ENCODE measurements at regions not wholly inside any gene's neighbourhood (a gene's known extent, or its start where the extent isn't known, plus 50 kb on each side); places are given as distances from the start of the nearest gene placed in this dataset.

DNA sequence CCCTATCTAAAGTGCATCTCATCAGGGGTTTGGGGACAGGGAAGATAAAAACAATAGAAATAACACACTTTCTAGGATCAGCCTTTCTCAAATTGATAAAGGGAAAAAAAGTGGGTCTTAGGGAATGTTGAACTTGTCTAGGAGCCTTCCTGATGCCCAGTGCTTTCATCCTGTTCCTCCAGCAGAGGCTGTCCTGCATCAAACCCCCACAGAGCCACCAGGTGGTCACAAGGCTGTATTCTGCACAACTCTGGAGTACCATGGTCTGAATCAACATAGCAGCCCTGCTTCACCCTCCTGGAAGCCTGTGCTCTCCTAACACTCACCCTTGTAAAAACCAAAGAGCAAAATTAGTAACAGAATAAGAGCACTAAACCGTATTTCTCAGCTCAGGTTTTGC lies 118.5 kb upstream of the SLC25A36 start:
- TF ChIP-seq, protein P1, sequence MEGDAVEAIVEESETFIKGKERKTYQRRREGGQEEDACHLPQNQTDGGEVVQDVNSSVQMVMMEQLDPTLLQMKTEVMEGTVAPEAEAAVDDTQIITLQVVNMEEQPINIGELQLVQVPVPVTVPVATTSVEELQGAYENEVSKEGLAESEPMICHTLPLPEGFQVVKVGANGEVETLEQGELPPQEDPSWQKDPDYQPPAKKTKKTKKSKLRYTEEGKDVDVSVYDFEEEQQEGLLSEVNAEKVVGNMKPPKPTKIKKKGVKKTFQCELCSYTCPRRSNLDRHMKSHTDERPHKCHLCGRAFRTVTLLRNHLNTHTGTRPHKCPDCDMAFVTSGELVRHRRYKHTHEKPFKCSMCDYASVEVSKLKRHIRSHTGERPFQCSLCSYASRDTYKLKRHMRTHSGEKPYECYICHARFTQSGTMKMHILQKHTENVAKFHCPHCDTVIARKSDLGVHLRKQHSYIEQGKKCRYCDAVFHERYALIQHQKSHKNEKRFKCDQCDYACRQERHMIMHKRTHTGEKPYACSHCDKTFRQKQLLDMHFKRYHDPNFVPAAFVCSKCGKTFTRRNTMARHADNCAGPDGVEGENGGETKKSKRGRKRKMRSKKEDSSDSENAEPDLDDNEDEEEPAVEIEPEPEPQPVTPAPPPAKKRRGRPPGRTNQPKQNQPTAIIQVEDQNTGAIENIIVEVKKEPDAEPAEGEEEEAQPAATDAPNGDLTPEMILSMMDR (IDR thresholded peaks at IDR 0.05; ENCODE audit: borderline replicate concordance, extremely low read depth, low read length, poor library complexity, severe bottlenecking) = no peak
- no peak for TF ChIP-seq EZH2 (IDR thresholded peaks at IDR 0.05; ENCODE audit: borderline replicate concordance, low read depth, low read length, severe bottlenecking)

All from DND-41 (cell line).